ENCODE measurements at regions not wholly inside any gene's neighbourhood (a gene's known extent, or its start where the extent isn't known, plus 50 kb on each side); places are given as distances from the start of the nearest gene placed in this dataset.

DNA sequence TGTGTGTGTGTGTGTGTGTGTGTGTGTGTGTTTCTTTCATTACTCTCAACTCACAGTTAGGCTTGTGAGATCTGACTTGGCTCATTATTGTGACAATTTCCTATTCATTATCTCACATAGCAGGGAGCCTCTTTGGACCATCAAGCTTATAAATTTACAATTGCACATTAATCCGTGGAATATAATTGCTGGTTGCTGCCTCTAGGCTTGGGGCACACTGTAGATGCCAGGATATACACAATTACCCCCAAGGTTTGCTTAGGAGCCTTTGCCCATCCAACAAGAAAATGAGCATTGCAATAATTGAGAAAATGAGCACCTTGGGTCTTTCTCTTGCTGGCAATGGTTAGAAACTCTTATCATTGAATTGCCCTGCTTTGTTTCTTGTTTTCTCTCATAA lies 161.6 kb upstream of the DMRTA1 start:
- DNase-seq (ENCODE audit: low read depth, low spot score): no peak

DNA sequence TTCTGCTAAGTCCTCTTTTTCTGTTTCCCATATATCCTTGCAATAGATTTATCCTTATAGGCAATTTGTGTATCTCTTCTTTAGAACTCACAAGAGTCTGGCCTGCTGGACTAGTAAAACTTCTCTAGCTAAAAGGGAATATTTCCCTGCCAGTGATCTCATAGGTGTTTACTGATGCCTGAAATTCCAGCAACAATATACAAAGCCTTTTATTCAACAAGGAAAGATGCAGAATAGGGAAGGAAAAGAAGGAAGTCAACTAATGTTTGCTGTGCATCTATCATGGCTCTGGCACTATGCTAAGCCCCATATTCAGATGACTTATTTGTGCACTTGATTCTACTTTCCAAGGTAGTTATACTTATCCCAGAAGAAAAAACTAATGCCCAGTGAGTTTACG lies 160.0 kb upstream of the DMRTA1 start:
- DNase-seq (ENCODE audit: low read depth, low spot score): no peak

- no peak for DNase-seq (ENCODE audit: low read depth, low spot score)
These were observed 158.0 kb upstream of the DMRTA1 start for GRCh38 chr9:22288661-22289060.

DNA sequence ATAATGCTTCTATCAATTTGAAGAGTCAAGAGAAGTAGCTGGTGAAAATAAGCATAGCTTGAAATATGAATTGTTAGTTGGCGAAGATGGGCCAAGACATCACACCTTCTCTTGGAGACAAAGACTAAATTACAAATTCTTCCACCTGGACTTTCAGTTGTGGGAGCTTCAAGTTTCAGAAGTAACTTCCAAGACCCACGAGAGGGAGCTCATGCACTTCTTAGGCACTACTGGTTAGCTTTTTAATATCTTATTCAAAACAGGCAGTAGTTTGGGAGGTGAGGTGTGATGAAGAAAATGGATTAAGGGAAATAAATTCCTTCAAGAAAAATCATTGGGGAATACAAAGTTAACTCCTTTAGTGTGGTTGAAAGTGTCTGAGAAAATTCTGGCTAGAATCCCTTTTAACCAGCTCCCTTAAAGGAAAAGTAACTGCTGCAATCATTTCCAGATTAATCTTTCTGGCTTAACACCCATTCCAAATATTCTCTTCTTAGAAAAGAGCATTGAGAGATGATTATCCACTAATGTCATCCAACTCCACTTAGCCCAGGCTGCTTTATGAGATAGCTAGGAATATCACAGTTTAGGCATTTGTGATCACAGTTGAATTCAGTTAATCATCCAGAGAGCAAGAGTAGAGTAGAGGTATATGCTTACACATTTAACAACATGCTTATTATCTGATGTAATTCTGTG lies 139.5 kb upstream of the DMRTA1 start:
- DNase-seq (ENCODE audit: low read depth, low spot score): peak; percentile 61

GRCh38 chr9:22308177-22308576 lies 138.4 kb upstream of the DMRTA1 start:
- DNase-seq (ENCODE audit: low read depth, low spot score): no peak

DNA sequence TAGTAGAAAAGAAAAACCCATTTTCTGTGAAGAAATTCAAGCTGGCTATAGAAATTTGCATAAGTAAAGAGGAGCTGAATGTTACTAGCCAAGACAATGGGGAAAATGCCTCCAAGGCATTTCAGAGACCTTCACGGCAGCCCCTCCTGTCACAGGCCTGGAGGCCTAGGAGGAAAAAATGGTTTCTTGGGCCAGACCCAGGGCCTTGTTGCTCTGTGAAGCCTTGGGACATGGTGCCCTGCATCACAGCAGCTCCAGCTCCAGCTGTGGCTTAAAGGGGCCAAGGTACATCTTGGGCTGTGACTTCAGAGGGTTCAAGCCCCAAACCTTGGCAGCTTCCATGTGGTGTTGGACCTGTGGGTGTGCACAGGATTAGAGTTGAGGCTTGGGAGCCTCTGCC lies 130.0 kb upstream of the DMRTA1 start:
- DNase-seq (ENCODE audit: low read depth, low spot score): no peak

- no peak for DNase-seq (ENCODE audit: low read depth, low spot score)
These were observed 115.1 kb upstream of the DMRTA1 start for GRCh38 chr9:22331533-22331932.

DNA sequence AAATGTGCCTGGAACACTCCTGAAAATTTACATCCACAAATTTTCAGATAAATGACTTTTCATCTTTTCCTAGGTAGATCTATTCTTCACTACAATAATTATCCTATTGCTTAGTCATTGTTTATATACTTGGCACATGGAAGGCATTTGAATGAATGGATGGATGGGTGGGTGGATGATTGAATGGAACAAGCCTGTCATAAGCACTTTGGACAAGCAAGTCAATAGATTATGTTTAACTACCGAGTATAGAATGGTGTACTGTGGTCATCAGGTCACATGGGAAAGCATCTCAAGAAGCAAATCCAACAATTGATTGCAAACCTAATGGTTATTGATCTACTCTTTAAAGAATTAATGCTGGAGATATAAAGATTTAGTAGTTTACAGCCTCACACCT lies 114.4 kb upstream of the DMRTA1 start:
- DNase-seq (ENCODE audit: low read depth, low spot score): no peak

DNA sequence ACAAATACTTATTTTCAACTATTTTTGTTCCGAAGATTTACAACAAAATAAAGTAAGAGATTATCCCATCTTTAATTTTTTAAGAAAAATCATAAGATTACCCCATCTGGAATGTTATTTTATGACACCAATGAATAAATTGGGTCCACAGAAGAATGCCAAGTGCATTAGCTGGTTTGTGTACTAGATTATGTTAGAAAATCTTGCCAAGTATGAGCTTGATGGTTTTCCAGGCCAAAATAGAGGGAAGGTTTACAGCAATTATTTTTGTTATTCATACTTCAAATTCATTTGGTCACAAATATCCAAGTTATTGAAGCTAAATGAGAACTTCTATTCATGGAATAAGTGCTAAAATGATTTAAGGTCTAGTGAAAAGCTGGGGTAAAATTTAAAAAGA lies 109.4 kb upstream of the DMRTA1 start:
- DNase-seq (ENCODE audit: low read depth, low spot score): no peak

DNA sequence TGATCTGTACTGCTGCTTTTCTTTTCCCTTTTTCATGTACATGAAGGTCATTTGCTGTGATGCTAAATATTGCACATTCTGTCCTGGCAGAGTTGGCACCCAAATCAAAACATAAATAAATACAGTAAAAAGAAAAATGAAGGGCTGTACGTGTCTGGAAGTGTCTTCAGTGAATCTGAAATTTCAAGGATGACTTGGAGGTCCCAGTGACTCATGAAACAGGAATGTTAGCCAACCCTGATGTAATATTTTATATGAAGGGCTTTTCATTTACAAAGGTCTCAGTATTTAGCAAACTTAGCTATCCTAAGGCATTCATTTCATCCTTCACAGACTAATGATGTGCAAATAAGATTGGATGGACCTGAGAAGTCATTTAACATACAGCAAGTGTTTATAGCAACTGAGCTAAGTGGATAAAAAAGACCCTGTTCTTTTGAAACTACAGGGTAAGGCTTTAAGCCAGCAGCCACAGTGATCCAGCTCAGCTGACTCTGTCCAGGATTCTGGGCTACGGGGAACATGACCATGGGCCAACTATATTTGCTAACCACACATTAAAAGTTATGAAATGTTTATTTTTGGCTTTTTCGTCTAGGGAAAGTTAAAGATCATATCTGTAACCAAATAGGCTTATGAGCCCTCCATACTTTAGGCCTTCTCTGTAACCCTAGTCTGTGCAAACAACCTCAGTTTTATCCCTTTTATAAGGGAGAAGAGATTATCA lies 104.0 kb upstream of the DMRTA1 start:
- peak; percentile 29 for DNase-seq (ENCODE audit: low read depth, low spot score)

DNA sequence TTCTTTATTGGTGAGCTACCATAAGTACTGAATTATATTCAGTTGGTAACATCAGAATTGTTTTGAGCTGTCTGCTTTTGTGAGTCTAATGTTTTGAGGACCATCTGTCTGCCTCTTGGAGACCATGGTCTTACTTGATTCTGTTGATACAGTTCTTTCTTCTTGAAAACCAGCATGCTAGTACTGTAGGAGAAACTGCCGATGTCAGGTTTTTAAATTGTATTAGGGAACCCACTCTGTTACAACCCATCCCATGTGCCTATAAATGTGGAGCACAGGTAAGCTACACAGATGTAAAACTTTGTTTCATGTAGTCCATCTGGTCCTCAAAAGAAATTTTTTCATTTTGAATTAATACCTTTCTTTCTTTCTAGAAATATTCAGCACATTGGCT lies 103.4 kb upstream of the DMRTA1 start:
- DNase-seq (ENCODE audit: low read depth, low spot score): no peak

GRCh38 chr9:22354699-22355384 lies 91.8 kb upstream of the DMRTA1 start:
- DNase-seq (ENCODE audit: low read depth, low spot score): no peak

- no peak for DNase-seq (ENCODE audit: low read depth, low spot score)
These were observed 89.6 kb upstream of the DMRTA1 start for GRCh38 chr9:22356985-22357384.

DNA sequence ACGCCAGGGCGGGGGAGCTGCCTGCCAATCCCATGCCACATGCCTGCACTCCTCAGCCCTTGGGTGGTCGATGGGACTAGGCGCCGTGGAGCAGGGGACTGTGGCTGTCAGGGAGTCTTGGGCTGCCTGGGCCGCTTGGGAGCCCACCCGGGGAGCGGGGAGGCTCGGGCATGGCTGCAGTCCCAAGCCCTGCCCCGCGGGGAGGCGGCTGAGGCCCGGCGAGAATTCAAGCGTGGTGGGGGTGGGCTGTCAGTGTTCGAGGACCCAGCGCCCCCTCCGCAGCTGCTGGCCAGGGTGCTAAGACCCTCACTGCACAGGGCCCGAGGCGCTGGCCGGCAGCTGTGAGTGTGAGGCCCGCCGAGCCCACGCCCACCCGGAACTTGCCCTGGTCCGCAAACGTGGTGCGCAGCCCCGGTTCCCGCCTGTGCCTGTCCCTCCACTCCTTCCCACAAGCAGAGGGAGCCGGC lies 83.2 kb upstream of the DMRTA1 start:
- no peak for DNase-seq (ENCODE audit: low read depth, low spot score)

GRCh38 chr9:22373636-22374035 lies 73.0 kb upstream of the DMRTA1 start:
- DNase-seq (ENCODE audit: low read depth, low spot score): no peak

GRCh38 chr9:22374051-22374450 lies 72.6 kb upstream of the DMRTA1 start:
- no peak for DNase-seq (ENCODE audit: low read depth, low spot score)

DNA sequence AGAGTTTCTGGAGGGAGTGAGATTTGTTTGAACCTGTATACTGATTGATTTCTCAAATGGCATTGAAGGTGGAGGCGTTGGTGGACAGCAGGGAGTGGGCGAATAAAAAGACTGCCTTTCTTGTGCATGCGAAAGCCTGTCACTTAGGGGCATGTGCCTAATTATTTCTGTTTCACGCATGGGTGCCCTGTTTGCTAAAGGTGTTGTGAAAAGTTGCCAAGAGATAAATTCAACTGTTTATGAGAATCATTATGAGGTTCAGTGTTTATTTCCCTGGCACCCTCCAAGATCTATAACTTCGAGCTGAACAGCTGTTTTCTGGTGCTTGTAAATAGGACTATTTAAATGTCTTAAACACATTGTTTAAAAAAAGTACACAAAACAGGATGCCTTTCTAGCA lies 67.4 kb upstream of the DMRTA1 start:
- DNase-seq (ENCODE audit: low read depth, low spot score): no peak

- no peak for DNase-seq (ENCODE audit: low read depth, low spot score)
These were observed 65.5 kb upstream of the DMRTA1 start for GRCh38 chr9:22381170-22381569.

DNA sequence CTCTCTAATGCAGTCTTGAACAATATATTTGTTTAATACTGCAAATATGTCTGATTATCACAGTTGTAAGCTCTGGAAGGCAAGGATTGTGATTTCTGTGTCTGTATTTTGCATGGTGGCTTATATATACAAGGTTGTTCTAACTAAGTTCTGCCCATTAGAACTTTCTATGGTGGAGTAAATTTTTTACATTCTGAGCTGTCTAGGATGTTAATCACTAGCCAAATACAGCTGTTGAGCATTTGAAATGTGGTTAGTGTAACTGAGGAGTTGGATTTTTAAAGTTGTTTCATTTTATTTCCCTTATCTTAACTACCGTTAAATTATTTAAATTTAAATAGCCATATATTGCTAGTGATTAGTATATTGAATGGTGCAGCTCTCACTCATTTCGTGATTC lies 64.3 kb upstream of the DMRTA1 start:
- no peak for DNase-seq (ENCODE audit: low read depth, low spot score)

DNA sequence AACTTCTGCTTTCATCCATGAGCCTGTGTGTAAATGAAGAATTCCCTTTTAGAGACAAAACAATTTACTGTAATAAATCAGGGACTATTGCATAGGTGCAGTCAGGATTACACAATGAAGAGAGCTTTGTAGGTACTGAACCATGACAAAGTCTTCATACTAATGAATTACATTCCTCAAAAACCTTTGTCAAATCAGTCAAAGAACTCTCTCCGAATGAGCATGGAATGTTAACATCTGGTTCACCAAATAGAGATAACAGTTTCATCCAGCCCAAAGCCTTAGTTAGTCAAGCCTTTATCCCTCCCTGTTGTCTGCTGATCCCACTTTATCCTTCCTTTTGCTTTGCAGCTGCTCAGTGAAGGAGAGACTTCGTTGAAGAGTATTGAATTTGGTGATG lies 62.9 kb upstream of the DMRTA1 start:
- DNase-seq (ENCODE audit: low read depth, low spot score): no peak

GRCh38 chr9:22389271-22389670 lies 57.4 kb upstream of the DMRTA1 start:
- no peak for DNase-seq (ENCODE audit: low read depth, low spot score)

- DNase-seq (ENCODE audit: low read depth, low spot score): no peak
These were observed 54.1 kb upstream of the DMRTA1 start for GRCh38 chr9:22392523-22392922.

- DNase-seq (ENCODE audit: low read depth, low spot score): no peak
These were observed 50.9 kb upstream of the DMRTA1 start for GRCh38 chr9:22395687-22396141.
